SK-N-MC (cell line): ENCODE measurements at regions not wholly inside any gene's neighbourhood (a gene's known extent, or its start where the extent isn't known, plus 50 kb on each side); places are given as distances from the start of the nearest gene placed in this dataset.

Experiments used
- DNase-seq: peaks from one replicate; pipeline ENCODE4 v3.0.0-alpha.2; 2011; ENCODE audit warnings: low read depth, low spot score
- H3K27ac ChIP-seq: fragments of 200-600 bp; sonication (generic); 2 replicates; pipeline ENCODE4 v1.5.1; 2016; ENCODE audit warnings: mixed run types
- H3K36me3 ChIP-seq: fragments of 200-600 bp; sonication (generic); 2 replicates; pipeline ENCODE4 v1.6.1; 2017; ENCODE audit warnings: antibody characterized with exemption, low read length, mixed read lengths; ENCODE audit not compliant: insufficient read depth
- H3K4me3 ChIP-seq: fragments of 200-600 bp; sonication (generic); 2 replicates; pipeline ENCODE4 v1.5.1; 2016
- H3K9ac ChIP-seq: fragments of 200-600 bp; sonication (generic); 2 replicates; pipeline ENCODE4 v1.8.0; 2017; ENCODE audit warnings: mixed run types, mixed read lengths; ENCODE audit not compliant: insufficient read length
- H3K9me3 ChIP-seq: fragments of 200-600 bp; sonication (generic); 2 replicates; pipeline ENCODE4 v1.6.1; 2017; ENCODE audit warnings: low read depth, mild to moderate bottlenecking, antibody characterized with exemption, low read length, moderate library complexity, mixed read lengths
- EZH2 ChIP-seq: fragments of 200-600 bp; sonication (generic); IDR thresholded peaks from one replicate; pipeline ENCODE4 v1.6.1; 2017; ENCODE audit warnings: antibody characterized with exemption
- FOXP2 ChIP-seq: optimal IDR thresholded peaks from 2 replicates; pipeline ENCODE3; 2011; ENCODE audit warnings: mild to moderate bottlenecking, moderate library complexity; ENCODE audit not compliant: insufficient read depth; ENCODE audit errors: extremely low read length, control extremely low read depth
- POLR2AphosphoS5 ChIP-seq: IDR thresholded peaks from 2 replicates; pipeline ENCODE4 v1.6.1; 2012; ENCODE audit warnings: mild to moderate bottlenecking, low read depth, low read length, borderline replicate concordance

GRCh38 chr12:107356937-107357295 is 263.6 kb upstream of the CRY1 start:
- TF ChIP-seq FOXP2 (no peak), EZH2 (no peak), POLR2AphosphoS5 (no peak)
- DNase-seq = no peak
- no peak overlapping the region for H3K9ac ChIP-seq
- H3K4me3 ChIP-seq = no peak overlapping the region
- no peaks in the 10 kb centered on the region for H3K36me3 ChIP-seq
- H3K9me3 ChIP-seq = no peaks in the 10 kb centered on the region
- H3K27ac ChIP-seq = no peak overlapping the region

DNA sequence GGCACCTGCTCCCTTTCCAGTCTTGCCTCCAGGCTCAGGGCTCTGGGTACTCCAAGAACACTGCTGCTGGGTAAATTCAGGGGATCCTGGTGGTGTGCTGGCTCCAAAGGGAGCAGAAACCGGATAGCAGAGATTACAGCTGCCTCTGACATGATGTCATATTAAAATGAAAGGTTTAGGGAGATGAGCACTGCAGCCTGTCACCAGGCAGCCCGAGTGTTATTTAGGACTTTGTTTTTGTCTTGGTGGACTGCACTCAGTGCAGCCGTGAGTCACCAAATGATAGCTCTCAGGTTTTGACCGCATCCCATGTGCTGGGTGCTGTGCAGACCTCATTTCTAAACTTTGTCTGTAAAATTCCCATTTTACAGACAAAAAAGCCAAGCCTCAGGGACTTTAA is 266.0 kb upstream of the CRY1 start:
- H3K9me3 ChIP-seq = no peaks in the 10 kb centered on the region
- no peak overlapping the region for H3K4me3 ChIP-seq
- no peak for DNase-seq
- H3K27ac ChIP-seq = no peak overlapping the region
- H3K9ac ChIP-seq = no peak overlapping the region
- TF ChIP-seq FOXP2 (no peak), EZH2 (no peak), POLR2AphosphoS5 (no peak)
- no peaks in the 10 kb centered on the region for H3K36me3 ChIP-seq

GRCh38 chr12:107360033-107360432 is 266.7 kb upstream of the CRY1 start:
- DNase-seq = no peak
- H3K9ac ChIP-seq = no peak overlapping the region
- H3K4me3 ChIP-seq = no peak overlapping the region
- no peak for TF ChIP-seq POLR2AphosphoS5
- no peak for TF ChIP-seq EZH2
- no peak for TF ChIP-seq FOXP2
- no peak overlapping the region for H3K27ac ChIP-seq
- no peaks in the 10 kb centered on the region for H3K9me3 ChIP-seq
- no peaks in the 10 kb centered on the region for H3K36me3 ChIP-seq

DNA sequence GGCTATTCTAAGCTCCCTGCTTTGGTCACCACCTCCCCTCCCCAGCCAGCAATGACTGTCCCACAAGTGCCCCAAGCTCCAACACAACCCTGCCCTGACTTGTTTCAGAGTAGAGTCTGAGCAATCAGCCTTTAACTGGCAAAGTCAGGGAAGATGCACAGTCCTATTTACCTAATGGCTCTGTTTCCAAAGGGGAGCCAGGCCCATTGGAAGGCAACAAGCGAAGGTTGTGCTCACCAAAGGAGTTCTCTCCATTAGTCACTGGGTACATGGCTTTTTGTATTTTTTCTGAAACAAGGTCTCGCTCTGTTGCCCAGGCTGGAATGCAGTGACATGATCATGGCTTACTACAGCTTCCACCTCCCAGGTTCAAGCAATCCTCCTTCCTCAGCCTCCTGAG is 267.1 kb upstream of the CRY1 start:
- TF ChIP-seq POLR2AphosphoS5 (no peak), FOXP2 (no peak), EZH2 (no peak)
- no peaks in the 10 kb centered on the region for H3K9me3 ChIP-seq
- no peak overlapping the region for H3K9ac ChIP-seq
- DNase-seq = no peak
- no peak overlapping the region for H3K27ac ChIP-seq
- H3K4me3 ChIP-seq = no peak overlapping the region
- no peaks in the 10 kb centered on the region for H3K36me3 ChIP-seq

DNA sequence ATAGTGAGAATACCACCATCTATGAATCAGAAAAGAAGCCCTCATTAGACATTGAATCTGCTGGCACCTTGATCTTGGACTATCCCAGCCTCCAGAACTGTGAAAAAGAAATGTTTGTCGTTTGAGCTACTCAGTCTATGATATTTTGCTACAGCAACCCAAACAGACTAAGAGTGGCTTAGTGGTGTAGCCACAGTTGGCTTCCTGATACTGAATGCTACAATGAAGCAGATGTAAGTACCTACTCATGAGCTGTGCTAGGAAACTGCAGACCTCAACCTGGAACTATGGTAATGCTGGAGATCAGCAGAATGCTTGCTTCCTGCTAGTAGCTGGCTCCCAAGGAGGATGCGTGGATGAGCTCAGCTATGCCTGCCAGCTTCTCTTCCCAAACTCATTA is 268.6 kb upstream of the CRY1 start:
- H3K9me3 ChIP-seq = no peaks in the 10 kb centered on the region
- DNase-seq = no peak
- no peak for TF ChIP-seq EZH2
- no peak for TF ChIP-seq FOXP2
- TF ChIP-seq POLR2AphosphoS5 = no peak
- H3K9ac ChIP-seq = no peak overlapping the region
- no peak overlapping the region for H3K27ac ChIP-seq
- no peak overlapping the region for H3K4me3 ChIP-seq
- no peaks in the 10 kb centered on the region for H3K36me3 ChIP-seq

DNA sequence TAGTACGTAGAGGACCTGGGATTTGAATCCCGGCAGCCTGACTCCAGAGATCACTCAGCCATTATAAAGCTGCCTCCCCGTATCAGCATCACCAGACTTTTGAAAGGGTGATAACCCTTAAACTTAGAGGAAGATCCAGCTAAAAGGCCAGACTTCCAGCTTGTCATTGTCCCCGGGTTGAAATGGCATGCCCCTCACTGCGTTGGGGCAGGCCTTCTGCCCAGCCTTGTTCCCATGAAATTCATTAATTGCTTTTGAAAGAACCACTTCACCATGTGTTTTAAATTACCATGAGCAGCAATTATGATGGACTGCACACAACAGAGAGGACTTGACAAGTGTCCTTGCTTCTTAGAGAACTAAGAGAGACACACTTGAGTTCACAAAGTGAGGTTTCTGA is 269.6 kb upstream of the CRY1 start:
- TF ChIP-seq POLR2AphosphoS5 = no peak
- no peak for TF ChIP-seq EZH2
- TF ChIP-seq FOXP2 = no peak
- Histone ChIP-seq H3K36me3 (no peaks in the 10 kb centered on the region), H3K9me3 (no peaks in the 10 kb centered on the region), H3K27ac (no peak overlapping the region), H3K4me3 (no peak overlapping the region), H3K9ac (no peak overlapping the region)
- no peak for DNase-seq

DNA sequence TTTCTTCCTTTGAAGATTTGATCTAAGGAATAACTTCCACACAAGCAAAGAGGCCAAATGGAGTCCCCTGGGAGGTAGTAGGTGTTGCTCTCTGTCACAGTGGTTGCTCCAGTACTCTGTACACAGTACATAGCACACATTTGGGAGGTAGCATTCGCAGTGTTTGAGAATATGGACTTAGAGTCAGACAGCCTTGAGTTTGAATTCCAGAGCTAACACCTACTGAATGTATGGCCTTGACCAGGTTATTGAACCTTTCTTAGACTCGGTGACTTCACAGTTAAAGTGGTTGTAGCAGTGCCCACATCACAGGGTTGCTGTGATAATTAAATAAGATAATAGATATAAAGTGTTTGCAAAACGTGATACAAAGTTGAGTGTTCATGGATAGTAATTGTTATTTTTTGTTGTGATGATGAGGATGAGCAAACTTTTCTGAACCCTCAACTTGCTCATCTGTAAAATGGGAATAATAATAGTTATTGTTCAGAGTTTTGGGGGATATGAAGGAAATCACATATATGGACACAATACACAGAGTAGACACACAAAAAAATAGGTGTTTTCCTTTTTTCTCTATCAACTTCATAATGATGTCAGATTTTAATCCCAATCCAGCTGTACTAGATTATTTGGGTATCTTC is 271.6 kb upstream of the CRY1 start:
- H3K4me3 ChIP-seq = no peak overlapping the region
- H3K27ac ChIP-seq = no peak overlapping the region
- H3K36me3 ChIP-seq = no peaks in the 10 kb centered on the region
- H3K9me3 ChIP-seq = no peaks in the 10 kb centered on the region
- H3K9ac ChIP-seq = no peak overlapping the region
- TF ChIP-seq FOXP2 (no peak), EZH2 (no peak), POLR2AphosphoS5 (no peak)
- DNase-seq = no peak

- H3K9me3 ChIP-seq = no peaks in the 10 kb centered on the region
- H3K9ac ChIP-seq = no peak overlapping the region
- H3K27ac ChIP-seq = no peak overlapping the region
- no peak for TF ChIP-seq EZH2
- TF ChIP-seq FOXP2 = no peak
- no peak for TF ChIP-seq POLR2AphosphoS5
- H3K36me3 ChIP-seq = no peaks in the 10 kb centered on the region
- no peak for DNase-seq
- no peak overlapping the region for H3K4me3 ChIP-seq
Measured at GRCh38 chr12:107365703-107366102, 272.4 kb upstream of the CRY1 start.

DNA sequence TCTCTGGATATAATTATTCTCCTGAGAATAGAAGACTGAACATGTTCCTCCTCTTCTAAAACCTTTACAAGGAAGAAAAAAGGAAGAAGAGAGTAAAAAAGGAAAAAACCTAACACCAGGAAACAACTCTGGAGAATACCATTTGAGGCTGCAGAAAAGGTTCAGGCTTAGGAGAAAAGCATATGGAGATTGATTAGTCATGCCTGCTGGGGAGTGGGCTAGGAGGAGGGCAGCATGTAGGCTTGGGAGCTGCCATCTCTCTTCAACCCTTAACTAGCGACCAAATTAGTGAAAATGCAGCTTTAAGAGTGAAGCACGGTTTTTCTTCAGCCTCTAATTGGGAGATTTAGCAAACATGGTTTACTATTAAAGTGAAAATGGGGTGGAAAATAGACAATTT is 273.0 kb upstream of the CRY1 start:
- H3K9me3 ChIP-seq = no peaks in the 10 kb centered on the region
- no peaks in the 10 kb centered on the region for H3K36me3 ChIP-seq
- TF ChIP-seq POLR2AphosphoS5 (no peak), EZH2 (no peak), FOXP2 (no peak)
- H3K27ac ChIP-seq = no peak overlapping the region
- DNase-seq = no peak
- no peak overlapping the region for H3K4me3 ChIP-seq
- H3K9ac ChIP-seq = no peak overlapping the region
